ENCODE measurements at regions not wholly inside any gene's neighbourhood (a gene's known extent, or its start where the extent isn't known, plus 50 kb on each side); places are given as distances from the start of the nearest gene placed in this dataset.

DNA sequence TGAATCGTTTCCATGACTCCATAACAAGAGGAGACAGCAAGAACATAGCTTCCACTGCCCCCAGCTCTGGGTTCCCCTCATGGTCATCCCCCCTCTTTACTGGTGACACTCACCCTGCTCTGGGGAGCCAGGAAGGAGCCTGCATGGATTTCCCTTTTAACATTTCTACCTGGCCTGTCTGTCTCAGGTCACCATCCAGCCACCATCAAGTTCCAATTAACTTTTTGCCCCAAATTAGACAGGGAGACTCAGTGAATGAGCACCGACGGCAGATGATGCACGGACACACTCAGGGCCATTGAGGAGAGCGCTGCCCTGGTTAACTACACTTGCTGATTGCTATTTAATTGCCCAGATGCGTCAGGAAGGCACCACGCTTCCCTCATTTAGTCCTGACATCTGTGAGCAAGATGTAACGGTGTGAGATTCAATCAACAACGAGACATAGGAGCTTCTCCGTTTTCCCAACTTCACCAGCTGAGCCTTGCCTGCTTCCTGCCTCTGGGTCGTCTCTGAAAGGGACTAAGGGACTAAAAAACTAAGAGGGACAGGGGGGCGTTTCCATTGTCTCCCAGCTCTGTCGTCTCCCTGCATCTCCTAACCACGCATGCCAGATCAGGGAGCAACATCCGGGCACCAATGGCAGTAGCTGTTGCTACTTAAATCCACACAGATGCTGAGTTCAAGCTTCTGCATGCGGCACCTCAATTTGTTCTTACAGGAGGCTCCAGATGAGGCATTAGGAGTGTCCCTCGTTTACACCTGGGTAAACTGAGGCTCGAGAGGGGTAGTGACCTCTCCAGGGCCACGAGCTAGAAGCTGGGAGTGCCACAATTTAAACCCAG lies 426.7 kb downstream of the NPHP4 start:
- TF ChIP-seq, protein P1, sequence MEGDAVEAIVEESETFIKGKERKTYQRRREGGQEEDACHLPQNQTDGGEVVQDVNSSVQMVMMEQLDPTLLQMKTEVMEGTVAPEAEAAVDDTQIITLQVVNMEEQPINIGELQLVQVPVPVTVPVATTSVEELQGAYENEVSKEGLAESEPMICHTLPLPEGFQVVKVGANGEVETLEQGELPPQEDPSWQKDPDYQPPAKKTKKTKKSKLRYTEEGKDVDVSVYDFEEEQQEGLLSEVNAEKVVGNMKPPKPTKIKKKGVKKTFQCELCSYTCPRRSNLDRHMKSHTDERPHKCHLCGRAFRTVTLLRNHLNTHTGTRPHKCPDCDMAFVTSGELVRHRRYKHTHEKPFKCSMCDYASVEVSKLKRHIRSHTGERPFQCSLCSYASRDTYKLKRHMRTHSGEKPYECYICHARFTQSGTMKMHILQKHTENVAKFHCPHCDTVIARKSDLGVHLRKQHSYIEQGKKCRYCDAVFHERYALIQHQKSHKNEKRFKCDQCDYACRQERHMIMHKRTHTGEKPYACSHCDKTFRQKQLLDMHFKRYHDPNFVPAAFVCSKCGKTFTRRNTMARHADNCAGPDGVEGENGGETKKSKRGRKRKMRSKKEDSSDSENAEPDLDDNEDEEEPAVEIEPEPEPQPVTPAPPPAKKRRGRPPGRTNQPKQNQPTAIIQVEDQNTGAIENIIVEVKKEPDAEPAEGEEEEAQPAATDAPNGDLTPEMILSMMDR (IDR thresholded peaks at IDR 0.05) = no peak
- TF ChIP-seq POLR2A (IDR thresholded peaks at IDR 0.05) = no peak
- Histone ChIP-seq H3K4me1 (no peaks in the 10 kb centered on the region), H3K4me3 (no peak overlapping the region), H3K27me3 (peaks cover 0 to 6% (median 0%) of the 10 kb centered on the region in 9 donors), H3K27ac (no peak overlapping the region), H3K9me3 (peaks cover 0 to 20% (median 11%) of the 10 kb centered on the region in 12 donors), H3K36me3 (no peaks in the 10 kb centered on the region)
- DNase-seq (no peak), ATAC-seq (no peak)
- intact Hi-C loops (cut with DNase I) = no loop called here
- WGBS, 4 donors = 56 to 72% (median 68%) methylated on average over 19 of the region's 19 CpGs

DNA sequence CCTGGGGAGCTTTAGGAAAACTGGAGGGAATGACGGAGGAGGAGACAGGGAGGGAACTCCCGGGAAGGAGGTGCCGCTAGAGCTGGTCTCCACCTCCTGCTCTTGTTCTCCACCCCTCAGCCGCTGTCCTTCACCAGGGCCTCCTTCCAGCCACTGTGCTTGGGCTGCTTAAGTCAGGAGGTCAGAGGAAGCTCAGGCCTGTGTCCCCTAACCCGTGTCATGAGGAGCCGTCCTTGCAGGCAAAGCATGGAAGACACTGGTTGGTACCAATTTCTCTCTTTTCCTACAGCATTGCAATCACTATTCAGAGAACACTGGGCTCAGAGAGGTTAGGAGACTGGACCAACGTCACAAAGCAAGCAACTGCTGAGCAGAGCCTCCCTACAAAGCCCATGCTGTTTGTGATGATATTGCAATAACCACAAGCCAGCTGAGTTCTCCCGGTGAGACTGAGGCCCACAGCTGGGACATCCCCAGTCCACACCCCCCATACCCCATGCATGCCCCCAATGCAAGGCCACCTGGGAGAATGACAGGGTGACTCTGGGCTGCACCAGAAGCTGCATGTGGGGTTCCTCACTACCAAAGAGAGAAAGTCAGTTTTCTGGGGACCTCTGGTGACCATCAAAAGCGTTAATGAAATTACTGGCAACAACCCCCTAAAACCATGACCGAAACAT lies 427.5 kb downstream of the NPHP4 start:
- H3K9me3 ChIP-seq = peaks cover 0 to 20% (median 7%) of the 10 kb centered on the region in 12 donors
- H3K27ac ChIP-seq = no peak overlapping the region
- no peaks in the 10 kb centered on the region for H3K36me3 ChIP-seq
- H3K4me3 ChIP-seq = no peak overlapping the region
- 73 to 85% (median 78%) methylated on average over 8 to 10 of the region's 10 CpGs for WGBS, 4 donors
- DNase-seq = no peak
- H3K4me1 ChIP-seq = no peaks in the 10 kb centered on the region
- TF ChIP-seq, protein P1 (IDR thresholded peaks at IDR 0.05) = no peak
- no peak for TF ChIP-seq POLR2A (IDR thresholded peaks at IDR 0.05)
- H3K27me3 ChIP-seq = peaks cover 0 to 6% (median 0%) of the 10 kb centered on the region in 9 donors
- intact Hi-C loops (cut with DNase I) = no loop called here
- ATAC-seq = no peak

DNA sequence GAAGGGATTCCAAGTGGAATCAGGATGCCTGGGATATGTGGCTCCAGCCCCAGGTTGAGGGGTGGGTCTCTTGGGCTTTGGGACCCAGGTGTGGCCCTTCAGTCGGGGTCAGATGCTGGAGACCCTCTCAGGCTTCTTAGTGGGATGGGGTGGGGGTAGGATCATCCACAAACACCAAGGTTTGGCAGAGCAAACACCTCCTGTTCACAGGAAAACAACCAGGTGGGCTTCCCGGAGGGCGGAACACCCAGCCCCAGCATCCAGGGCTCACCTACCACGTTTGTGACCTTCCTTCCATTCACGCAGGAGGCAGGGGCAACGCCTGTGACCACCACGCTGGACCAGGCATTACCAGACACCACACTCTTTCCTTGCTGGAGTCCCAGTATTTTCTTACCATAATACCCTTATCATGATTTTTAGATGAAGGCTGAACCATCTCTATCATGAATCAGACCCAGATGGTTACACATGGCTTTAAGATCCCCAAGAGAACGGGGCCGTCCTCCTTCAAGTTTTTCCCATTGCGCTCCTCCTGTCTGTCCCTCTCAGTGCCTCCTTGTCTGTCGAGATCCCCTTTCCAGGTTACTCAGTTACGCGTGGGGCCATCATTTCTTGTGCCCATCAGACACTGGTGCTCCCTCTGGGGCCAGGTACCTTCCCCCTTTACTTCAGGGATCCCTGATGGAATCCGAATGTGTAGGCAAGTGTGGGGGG lies 428.2 kb downstream of the NPHP4 start:
- DNase-seq (no peak), ATAC-seq (no peak)
- no peaks in the 10 kb centered on the region for H3K36me3 ChIP-seq

More for the DNA sequence above, 428.2 kb downstream of the NPHP4 start:
- TF ChIP-seq POLR2A (IDR thresholded peaks at IDR 0.05) = no peak
- TF ChIP-seq, protein P1 (IDR thresholded peaks at IDR 0.05) = no peak
- Histone ChIP-seq H3K27me3 (peaks cover 0 to 6% (median 0%) of the 10 kb centered on the region in 9 donors), H3K9me3 (peaks cover 0 to 20% (median 1%) of the 10 kb centered on the region in 12 donors), H3K4me1 (no peaks in the 10 kb centered on the region), H3K27ac (no peak overlapping the region), H3K4me3 (no peak overlapping the region)
- WGBS, 4 donors = 74 to 81% (median 76%) methylated on average over 14 of the region's 14 CpGs
- intact Hi-C loops (cut with DNase I) = no loop called here

Measured in heart left ventricle (tissue), 16 donors.